ENCODE measurements at regions not wholly inside any gene's neighbourhood (a gene's known extent, or its start where the extent isn't known, plus 50 kb on each side); places are given as distances from the start of the nearest gene placed in this dataset.

- Histone ChIP-seq H3K36me3 (no peaks in the 10 kb centered on the region), H3K27ac (no peak overlapping the region), H3K4me3 (ENCODE audit: low read depth, low read length) (no peak overlapping the region), H3K27me3 (ENCODE audit: insufficient read depth, low read depth, severe bottlenecking) (no peaks in the 10 kb centered on the region), H3K9me3 (ENCODE audit: severe bottlenecking) (no peaks in the 10 kb centered on the region)
- no peak for TF ChIP-seq CTCF (IDR thresholded peaks at IDR 0.05; ENCODE audit: low read depth, low read length)
- DNase-seq, result no peak
These were observed 1995.6 kb upstream of the RAG2 start for GRCh38 chr11:38593649-38594048.

GRCh38 chr11:38582756-38583155 is 1984.7 kb upstream of the RAG2 start:
- H3K27me3 ChIP-seq (ENCODE audit: insufficient read depth, low read depth, severe bottlenecking), result no peaks in the 10 kb centered on the region
- peaks cover 4% of the 10 kb centered on the region for H3K9me3 ChIP-seq (ENCODE audit: severe bottlenecking)
- no peak overlapping the region for H3K27ac ChIP-seq
- H3K36me3 ChIP-seq, result no peaks in the 10 kb centered on the region
- no peak overlapping the region for H3K4me3 ChIP-seq (ENCODE audit: low read depth, low read length)
- no peak for DNase-seq
- no peak for TF ChIP-seq CTCF (IDR thresholded peaks at IDR 0.05; ENCODE audit: low read depth, low read length)

GRCh38 chr11:38582151-38582550 is 1984.1 kb upstream of the RAG2 start:
- no peak overlapping the region for H3K27ac ChIP-seq
- no peak for TF ChIP-seq CTCF (IDR thresholded peaks at IDR 0.05; ENCODE audit: low read depth, low read length)
- H3K27me3 ChIP-seq (ENCODE audit: insufficient read depth, low read depth, severe bottlenecking), result no peaks in the 10 kb centered on the region
- no peaks in the 10 kb centered on the region for H3K36me3 ChIP-seq
- no peak for DNase-seq
- peaks cover 8% of the 10 kb centered on the region for H3K9me3 ChIP-seq (ENCODE audit: severe bottlenecking)
- H3K4me3 ChIP-seq (ENCODE audit: low read depth, low read length), result no peak overlapping the region

GRCh38 chr11:38577769-38578168 is 1979.7 kb upstream of the RAG2 start:
- no peak for TF ChIP-seq CTCF (IDR thresholded peaks at IDR 0.05; ENCODE audit: low read depth, low read length)
- DNase-seq, result no peak
- H3K9me3 ChIP-seq (ENCODE audit: severe bottlenecking), result peaks cover 8% of the 10 kb centered on the region
- H3K36me3 ChIP-seq, result no peaks in the 10 kb centered on the region
- H3K27ac ChIP-seq, result no peak overlapping the region
- no peak overlapping the region for H3K4me3 ChIP-seq (ENCODE audit: low read depth, low read length)
- no peaks in the 10 kb centered on the region for H3K27me3 ChIP-seq (ENCODE audit: insufficient read depth, low read depth, severe bottlenecking)

GRCh38 chr11:38562562-38562961 is 1964.5 kb upstream of the RAG2 start:
- no peak for DNase-seq
- Histone ChIP-seq H3K27me3 (ENCODE audit: insufficient read depth, low read depth, severe bottlenecking) (no peaks in the 10 kb centered on the region), H3K27ac (no peak overlapping the region), H3K4me3 (ENCODE audit: low read depth, low read length) (no peak overlapping the region), H3K9me3 (ENCODE audit: severe bottlenecking) (no peaks in the 10 kb centered on the region), H3K36me3 (no peaks in the 10 kb centered on the region)
- no peak for TF ChIP-seq CTCF (IDR thresholded peaks at IDR 0.05; ENCODE audit: low read depth, low read length)

GRCh38 chr11:38553148-38553547 is 1955.1 kb upstream of the RAG2 start:
- H3K27ac ChIP-seq, result no peak overlapping the region

More at GRCh38 chr11:38553148-38553547, 1955.1 kb upstream of the RAG2 start:
- no peak overlapping the region for H3K4me3 ChIP-seq (ENCODE audit: low read depth, low read length)
- no peaks in the 10 kb centered on the region for H3K9me3 ChIP-seq (ENCODE audit: severe bottlenecking)
- H3K27me3 ChIP-seq (ENCODE audit: insufficient read depth, low read depth, severe bottlenecking), result no peaks in the 10 kb centered on the region
- no peak for TF ChIP-seq CTCF (IDR thresholded peaks at IDR 0.05; ENCODE audit: low read depth, low read length)
- H3K36me3 ChIP-seq, result no peaks in the 10 kb centered on the region
- peak; percentile 7 for DNase-seq
